Endothelial cell of umbilical vein (primary cell): ENCODE measurements at regions not wholly inside any gene's neighbourhood (a gene's known extent, or its start where the extent isn't known, plus 50 kb on each side); places are given as distances from the start of the nearest gene placed in this dataset.

Experiments
- CTCF ChIP-seq, 2 donors: IDR thresholded peaks; 1 replicate in 1 of 2; 2 replicates in 1 of 2; pipeline ENCODE4 v1.5.1; 2011; ENCODE audit warnings: low read length in 2 of 2, mild to moderate bottlenecking in 2 of 2, moderate library complexity in 2 of 2, control low read depth in 1 of 2, inconsistent platforms in 1 of 2, low read depth in 1 of 2; ENCODE audit not compliant: insufficient read depth in 1 of 2; ENCODE audit errors: extremely low read depth in 1 of 2
- EZH2 ChIP-seq: IDR thresholded peaks from 2 replicates; pipeline ENCODE4 v1.6.1; 2012; ENCODE audit warnings: borderline replicate concordance, low read depth, mild to moderate bottlenecking, moderate library complexity, low read length, inconsistent platforms; ENCODE audit not compliant: severe bottlenecking
- FOS ChIP-seq: IDR thresholded peaks from 2 replicates; pipeline ENCODE4 v1.6.1; 2011; ENCODE audit warnings: mild to moderate bottlenecking, low read length, moderate library complexity, borderline replicate concordance; ENCODE audit not compliant: insufficient read depth
- MYC ChIP-seq: IDR thresholded peaks from one replicate; pipeline ENCODE4 v1.6.1; 2011; ENCODE audit warnings: mild to moderate bottlenecking, low read depth, low read length
- POLR2A ChIP-seq: IDR thresholded peaks from 2 replicates; pipeline ENCODE4 v1.6.1; 2012; ENCODE audit warnings: low read depth, mild to moderate bottlenecking, control low read depth, low read length
- POLR2AphosphoS5 ChIP-seq: IDR thresholded peaks from 2 replicates; pipeline ENCODE4 v1.6.1; 2012; ENCODE audit warnings: low read depth, mild to moderate bottlenecking, control low read depth, low read length, moderate library complexity; ENCODE audit not compliant: insufficient read depth
- TF ChIP-seq, protein P1 (sequence below): IDR thresholded peaks from 2 replicates; pipeline ENCODE4 v1.6.1; 2011; ENCODE audit not compliant: insufficient read depth, insufficient read length

DNA sequence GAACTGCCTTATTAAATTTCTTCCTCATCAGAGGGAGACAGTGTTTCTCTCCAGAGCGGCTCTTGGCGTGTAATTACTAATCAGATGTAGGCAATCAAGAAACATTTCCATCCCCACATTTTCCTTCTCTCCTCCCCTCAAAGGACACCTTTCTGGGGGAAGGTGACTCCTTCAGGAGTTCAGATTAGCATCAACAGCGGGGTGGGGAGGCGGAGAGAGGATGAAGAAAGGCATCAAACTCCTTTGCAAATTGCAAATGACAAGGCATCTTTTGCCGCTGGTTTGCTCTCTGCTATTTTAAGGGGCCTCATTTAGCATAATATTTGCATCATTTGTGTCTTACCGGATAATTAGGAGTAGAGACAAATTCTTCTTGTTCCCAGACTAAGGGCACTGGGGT is 231.7 kb upstream of the SRRM4 start:
- TF ChIP-seq POLR2A (no peak), CTCF (IDR thresholded peaks at IDR 0.05; ENCODE audit: extremely low read depth in 1 of 2, insufficient read depth in 1 of 2, low read depth in 1 of 2, low read length in 2 of 2) (no peak), EZH2 (no peak), MYC (no peak), FOS (no peak), POLR2AphosphoS5 (no peak)
- TF ChIP-seq, protein P1, sequence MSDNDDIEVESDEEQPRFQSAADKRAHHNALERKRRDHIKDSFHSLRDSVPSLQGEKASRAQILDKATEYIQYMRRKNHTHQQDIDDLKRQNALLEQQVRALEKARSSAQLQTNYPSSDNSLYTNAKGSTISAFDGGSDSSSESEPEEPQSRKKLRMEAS: no peak
